ENCODE measurements at regions not wholly inside any gene's neighbourhood (a gene's known extent, or its start where the extent isn't known, plus 50 kb on each side); places are given as distances from the start of the nearest gene placed in this dataset.

- no peak for DNase-seq
- Mint-ChIP-seq H3K4me1 (ENCODE audit: low read depth) (no peaks in the 10 kb centered on the region), H3K9me3 (no peaks in the 10 kb centered on the region), H3K27ac (no peak overlapping the region), H3K27me3 (peaks cover 10% of the 10 kb centered on the region), H3K4me3 (no peak overlapping the region), H3K36me3 (no peaks in the 10 kb centered on the region)
- intact Hi-C loops (cut with micrococcal nuclease) = no loop called here
- POLR2A ChIA-PET = no interaction called here
- CTCF ChIA-PET = no interaction called here
Measured at GRCh38 chr6:168972128-168972527, 281.5 kb downstream of the THBS2 start.

- no peak for DNase-seq
- Mint-ChIP-seq H3K27me3 (peaks cover 10% of the 10 kb centered on the region), H3K4me3 (no peak overlapping the region), H3K36me3 (no peaks in the 10 kb centered on the region), H3K27ac (no peak overlapping the region), H3K4me1 (ENCODE audit: low read depth) (no peaks in the 10 kb centered on the region), H3K9me3 (no peaks in the 10 kb centered on the region)
- intact Hi-C loops (cut with micrococcal nuclease) = no loop called here
- CTCF ChIA-PET = no interaction called here
- POLR2A ChIA-PET = no interaction called here
Measured at GRCh38 chr6:168971549-168971948, 282.1 kb downstream of the THBS2 start.

GRCh38 chr6:168968801-168969200, 284.8 kb downstream of the THBS2 start:
- Mint-ChIP-seq H3K36me3 (no peaks in the 10 kb centered on the region), H3K27me3 (peaks cover 14% of the 10 kb centered on the region), H3K4me1 (ENCODE audit: low read depth) (no peaks in the 10 kb centered on the region), H3K9me3 (no peaks in the 10 kb centered on the region), H3K4me3 (no peak overlapping the region), H3K27ac (no peak overlapping the region)
- DNase-seq = no peak
- intact Hi-C loops (cut with micrococcal nuclease) = no loop called here
- CTCF ChIA-PET = no interaction called here
- POLR2A ChIA-PET = no interaction called here

GRCh38 chr6:168968228-168968627, 285.4 kb downstream of the THBS2 start:
- Mint-ChIP-seq H3K27ac (no peak overlapping the region), H3K9me3 (no peaks in the 10 kb centered on the region), H3K4me3 (no peak overlapping the region), H3K36me3 (no peaks in the 10 kb centered on the region), H3K27me3 (peaks cover 15% of the 10 kb centered on the region), H3K4me1 (ENCODE audit: low read depth) (no peaks in the 10 kb centered on the region)
- intact Hi-C loops (cut with micrococcal nuclease) = no loop called here
- POLR2A ChIA-PET = no interaction called here
- CTCF ChIA-PET = no interaction called here
- peak; percentile 16 for DNase-seq

- no peaks in the 10 kb centered on the region for H3K4me1 Mint-ChIP-seq (ENCODE audit: low read depth)
- ChIA-PET CTCF (no interaction called here), POLR2A (no interaction called here)
- DNase-seq = no peak
- no peaks in the 10 kb centered on the region for H3K36me3 Mint-ChIP-seq
- H3K27me3 Mint-ChIP-seq = peaks cover 18% of the 10 kb centered on the region
- H3K27ac Mint-ChIP-seq = no peak overlapping the region
- no peaks in the 10 kb centered on the region for H3K9me3 Mint-ChIP-seq
- no peak overlapping the region for H3K4me3 Mint-ChIP-seq
- intact Hi-C loops (cut with micrococcal nuclease) = no loop called here
Measured at GRCh38 chr6:168967281-168967925, 286.2 kb downstream of the THBS2 start.

- Mint-ChIP-seq H3K9me3 (no peaks in the 10 kb centered on the region), H3K36me3 (no peaks in the 10 kb centered on the region), H3K27me3 (peaks cover 12% of the 10 kb centered on the region), H3K27ac (no peak overlapping the region), H3K4me3 (no peak overlapping the region), H3K4me1 (ENCODE audit: low read depth) (no peaks in the 10 kb centered on the region)
- ChIA-PET POLR2A (no interaction called here), CTCF (no interaction called here)
- no peak for DNase-seq
- intact Hi-C loops (cut with micrococcal nuclease) = no loop called here
Measured at GRCh38 chr6:168964138-168964835, 289.4 kb downstream of the THBS2 start.

- intact Hi-C loops (cut with micrococcal nuclease) = no loop called here
- CTCF ChIA-PET = no interaction called here
- POLR2A ChIA-PET = no interaction called here
Measured at GRCh38 chr6:168962886-168963285, 290.8 kb downstream of the THBS2 start.

GRCh38 chr6:168961264-168961656, 292.4 kb downstream of the THBS2 start:
- H3K4me3 Mint-ChIP-seq = no peak overlapping the region
- H3K36me3 Mint-ChIP-seq = no peaks in the 10 kb centered on the region
- H3K27me3 Mint-ChIP-seq = peaks cover 16% of the 10 kb centered on the region
- ChIA-PET CTCF (no interaction called here), POLR2A (no interaction called here)
- H3K27ac Mint-ChIP-seq = no peak overlapping the region
- no peak for DNase-seq
- H3K4me1 Mint-ChIP-seq (ENCODE audit: low read depth) = no peaks in the 10 kb centered on the region
- intact Hi-C loops (cut with micrococcal nuclease) = no loop called here
- H3K9me3 Mint-ChIP-seq = no peaks in the 10 kb centered on the region

More at GRCh38 chr6:168962886-168963285, 290.8 kb downstream of the THBS2 start:
- H3K4me3 Mint-ChIP-seq = no peak overlapping the region
- H3K36me3 Mint-ChIP-seq = no peaks in the 10 kb centered on the region
- peaks cover 12% of the 10 kb centered on the region for H3K27me3 Mint-ChIP-seq
- H3K4me1 Mint-ChIP-seq (ENCODE audit: low read depth) = no peaks in the 10 kb centered on the region
- DNase-seq = no peak
- no peak overlapping the region for H3K27ac Mint-ChIP-seq
- H3K9me3 Mint-ChIP-seq = no peaks in the 10 kb centered on the region

- POLR2A ChIA-PET = no interaction called here
- intact Hi-C loops (cut with micrococcal nuclease) = no loop called here
- Mint-ChIP-seq H3K36me3 (no peaks in the 10 kb centered on the region), H3K9me3 (no peaks in the 10 kb centered on the region), H3K4me3 (no peak overlapping the region), H3K27ac (no peak overlapping the region), H3K27me3 (peaks cover 16% of the 10 kb centered on the region), H3K4me1 (ENCODE audit: low read depth) (no peaks in the 10 kb centered on the region)
- DNase-seq = no peak
- CTCF ChIA-PET = no interaction called here
Measured at GRCh38 chr6:168960551-168961263, 292.9 kb downstream of the THBS2 start.

- no peak overlapping the region for H3K4me3 Mint-ChIP-seq
- no peaks in the 10 kb centered on the region for H3K9me3 Mint-ChIP-seq
- DNase-seq = no peak
- POLR2A ChIA-PET = no interaction called here
- no peak overlapping the region for H3K27ac Mint-ChIP-seq
- no peaks in the 10 kb centered on the region for H3K36me3 Mint-ChIP-seq
- CTCF ChIA-PET = interaction anchor here (0.6 kb wide), 1 partner anchor 485 kb away, joined by 4 read pairs; no protein-coding TSS in a partner anchor
- H3K27me3 Mint-ChIP-seq = peaks cover 16% of the 10 kb centered on the region
- intact Hi-C loops (cut with micrococcal nuclease) = no loop called here
- no peaks in the 10 kb centered on the region for H3K4me1 Mint-ChIP-seq (ENCODE audit: low read depth)
Measured at GRCh38 chr6:168959696-168960095, 293.9 kb downstream of the THBS2 start.

GRCh38 chr6:168956884-168957730, 296.5 kb downstream of the THBS2 start:
- ChIA-PET POLR2A (interaction anchor here (0.6 kb wide), 1 partner anchor 159 kb away, joined by 3 read pairs; no protein-coding TSS in a partner anchor), CTCF (interaction anchor here (0.7 to 1.4 kb wide), 5 partner anchors 9 to 1560 kb away, joined by 3 to 5 read pairs (median 3); no protein-coding TSS in a partner anchor)
- peak; percentile 52 for DNase-seq
- Mint-ChIP-seq H3K4me1 (ENCODE audit: low read depth) (no peaks in the 10 kb centered on the region), H3K36me3 (no peaks in the 10 kb centered on the region), H3K27ac (no peak overlapping the region), H3K9me3 (no peaks in the 10 kb centered on the region), H3K27me3 (peaks cover 12% of the 10 kb centered on the region), H3K4me3 (no peak overlapping the region)
- intact Hi-C loops (cut with micrococcal nuclease) = no loop called here

All from activated CD4-positive, alpha-beta memory T cell treated with anti-CD3 and anti-CD28 coated beads for 36 hours (primary cell).